NCI-H1092 (cell line): ENCODE measurements at regions not wholly inside any gene's neighbourhood (a gene's known extent, or its start where the extent isn't known, plus 50 kb on each side); places are given as distances from the start of the nearest gene placed in this dataset.

Experiments
- DNase-seq: peaks from one replicate; lab custom pipeline; 2025; lab: John Stamatoyannopoulos, UW

DNA sequence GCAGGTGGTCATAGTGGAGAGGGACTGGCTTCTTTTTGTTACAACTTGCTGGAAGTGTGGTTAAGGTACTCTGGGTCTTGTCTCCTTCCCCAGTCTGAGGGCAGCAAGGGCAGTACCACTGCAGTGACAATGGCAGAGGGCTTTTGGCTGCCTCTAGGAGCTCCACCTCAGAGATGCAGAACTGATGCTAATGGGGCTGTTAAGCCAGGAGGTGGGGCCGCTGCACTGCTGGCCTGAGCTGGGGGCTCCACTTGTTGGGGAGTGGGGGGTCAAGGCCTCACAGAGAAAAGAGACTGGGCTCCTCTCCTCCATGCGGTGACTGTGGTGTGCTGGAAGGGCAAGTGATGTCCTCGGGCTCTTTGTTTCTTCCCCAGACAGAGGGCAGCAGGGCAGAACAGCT lies 135.7 kb downstream of the DSEL start:
- DNase-seq, result no peak

DNA sequence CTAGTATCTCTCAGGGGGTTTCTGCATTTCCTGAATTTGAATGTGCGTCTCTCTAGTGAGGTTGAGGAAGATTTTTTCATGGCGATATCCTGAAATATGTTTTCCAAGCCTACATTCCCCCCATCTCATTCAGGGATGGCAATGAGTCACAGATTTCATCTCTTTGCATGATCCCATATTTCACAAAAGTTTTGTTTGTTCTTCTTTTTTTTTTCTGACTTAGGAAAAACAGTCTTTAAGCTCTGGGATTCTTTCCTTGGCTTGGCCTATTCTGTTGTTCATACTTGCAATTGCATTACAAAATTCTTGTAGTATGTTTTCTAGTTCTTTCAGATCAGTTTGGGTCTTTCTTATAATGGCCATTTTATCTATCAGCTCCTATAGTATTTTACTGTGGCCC lies 136.5 kb downstream of the DSEL start:
- no peak for DNase-seq

DNA sequence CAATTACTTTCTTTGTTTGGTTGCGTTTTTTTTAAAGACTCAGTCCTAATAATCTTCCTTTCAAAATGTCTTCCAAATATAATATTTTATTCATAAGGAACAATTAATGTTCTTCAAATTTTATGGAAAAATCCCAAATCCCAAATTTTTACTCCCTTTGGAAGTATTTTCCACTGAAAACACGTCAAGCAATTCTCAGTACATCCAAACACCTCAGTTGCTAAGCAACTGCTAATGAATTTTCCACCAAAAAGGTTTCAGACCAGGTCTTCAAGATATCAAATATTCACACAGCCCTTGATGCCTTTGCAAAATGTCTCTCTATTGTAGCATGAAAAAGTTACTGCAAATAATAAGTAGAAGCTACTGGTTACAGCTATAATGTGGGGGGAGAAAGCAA lies 140.1 kb downstream of the DSEL start:
- DNase-seq, result no peak

DNA sequence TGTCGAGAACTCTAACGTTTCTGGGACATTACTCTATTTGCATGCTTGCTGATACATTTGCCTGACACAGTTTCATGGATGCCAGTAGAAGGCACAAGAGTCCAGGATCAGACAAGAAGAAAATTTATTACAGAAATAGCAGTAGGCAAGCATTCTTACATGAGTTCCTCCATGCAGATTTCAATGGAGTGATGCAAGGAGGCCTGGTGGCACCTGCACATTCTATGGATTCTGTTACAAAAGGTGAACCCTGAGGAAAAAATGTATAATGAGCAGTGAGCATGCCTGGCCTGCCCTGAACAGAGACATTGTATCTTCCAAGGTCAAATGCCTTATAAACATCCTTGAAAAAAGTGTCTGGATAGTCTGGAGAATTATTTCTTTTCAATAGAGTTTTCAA lies 142.9 kb downstream of the DSEL start:
- no peak for DNase-seq

DNA sequence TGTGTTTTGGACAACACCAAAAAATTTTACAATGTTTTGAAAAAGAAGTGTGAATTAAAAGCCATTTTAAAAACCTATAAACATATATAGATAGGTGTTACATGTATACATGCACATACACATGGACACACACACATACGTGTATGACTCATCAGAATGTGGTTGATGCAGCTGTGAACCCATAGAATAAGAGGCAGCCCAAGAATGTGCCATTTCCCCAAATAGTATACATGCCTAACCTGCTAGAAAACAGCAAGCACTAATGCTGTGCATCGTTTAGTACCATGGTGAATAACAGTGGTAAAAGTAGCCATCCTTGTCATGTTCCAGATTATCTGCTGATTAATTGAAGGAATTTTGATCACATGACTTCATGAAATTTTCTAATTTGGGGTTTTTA lies 149.0 kb downstream of the DSEL start:
- no peak for DNase-seq

DNA sequence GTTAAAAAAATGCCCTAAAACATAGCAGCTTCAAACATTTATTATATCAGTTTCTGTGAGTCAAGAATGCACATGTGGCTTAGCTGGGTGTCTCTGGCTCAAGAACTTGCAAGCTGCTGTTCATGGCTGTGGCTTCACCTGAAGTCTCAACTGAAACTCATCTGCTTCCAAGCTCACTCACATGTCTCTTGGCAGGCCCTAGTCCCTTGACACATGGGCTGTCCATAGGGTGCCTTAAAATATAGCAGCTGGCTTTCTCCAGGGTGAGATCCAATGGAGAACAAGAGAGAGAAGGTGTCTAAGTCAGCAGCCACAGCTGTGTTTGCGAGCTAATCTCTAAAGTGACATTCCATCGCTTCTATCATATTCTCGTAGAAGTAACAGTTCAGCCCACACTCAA lies 152.8 kb downstream of the DSEL start:
- no peak for DNase-seq

DNA sequence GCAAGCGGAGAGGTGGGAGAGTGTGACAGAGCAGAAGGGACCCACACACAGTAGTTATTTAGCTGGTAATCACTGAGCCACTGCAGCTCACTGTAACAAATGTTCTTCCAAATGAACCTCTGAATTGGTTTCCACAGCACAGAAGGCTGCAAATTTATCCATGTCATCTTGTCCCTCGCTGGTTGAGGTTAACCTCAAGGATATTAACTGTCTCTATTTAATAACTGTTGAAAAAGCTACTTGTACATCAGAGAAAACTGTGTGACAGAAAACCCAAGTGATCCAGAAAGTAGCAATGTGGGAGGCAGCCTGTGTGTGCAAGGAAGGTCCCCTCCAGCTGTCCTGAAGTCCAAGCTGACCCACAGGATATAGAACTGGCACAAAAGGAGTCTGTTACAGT lies 153.6 kb downstream of the DSEL start:
- no peak for DNase-seq

DNA sequence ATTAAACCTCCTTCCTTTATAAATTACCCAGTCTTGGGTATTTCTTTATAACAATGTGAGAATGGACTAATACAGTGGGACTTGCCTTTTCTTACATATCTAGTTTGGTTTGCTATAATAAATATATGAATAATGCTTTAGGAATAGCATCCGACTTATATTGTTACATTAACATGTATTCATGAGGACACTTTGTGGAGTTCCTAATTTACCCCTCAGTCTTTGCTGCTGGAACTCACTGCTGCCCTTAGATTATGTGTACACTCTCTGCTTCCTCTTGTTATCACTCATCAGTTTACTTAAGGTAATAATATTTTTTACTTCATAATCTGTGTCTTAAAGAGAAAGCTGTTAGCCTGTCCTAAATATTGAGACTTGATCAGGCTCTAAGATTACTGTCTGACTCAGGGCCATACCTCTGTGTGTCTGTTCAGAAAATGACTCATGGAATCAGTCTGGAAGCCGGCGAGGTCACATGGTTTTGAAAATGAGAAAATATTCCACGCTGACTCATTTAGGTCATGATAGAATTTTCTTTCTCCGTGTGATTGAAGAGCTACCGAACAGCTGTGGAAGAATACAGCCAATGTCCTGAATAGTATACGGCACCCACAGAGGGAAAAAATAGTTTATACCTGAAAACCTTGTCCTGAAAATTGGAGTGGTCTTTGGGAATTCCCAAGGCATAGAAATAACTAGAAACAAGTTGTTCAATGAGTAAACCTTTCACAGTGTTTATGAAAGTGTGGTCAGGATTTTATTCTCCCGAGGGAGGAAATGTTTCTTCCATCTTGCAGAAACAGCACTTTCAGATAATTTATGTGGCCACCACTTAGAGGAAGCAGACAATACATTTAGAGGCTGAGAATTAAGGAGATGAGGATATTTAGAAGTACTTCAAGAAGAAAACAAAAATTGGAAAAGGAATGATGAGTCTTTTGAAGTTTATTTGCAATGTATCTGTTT lies 156.4 kb downstream of the DSEL start:
- DNase-seq, result no peak

DNA sequence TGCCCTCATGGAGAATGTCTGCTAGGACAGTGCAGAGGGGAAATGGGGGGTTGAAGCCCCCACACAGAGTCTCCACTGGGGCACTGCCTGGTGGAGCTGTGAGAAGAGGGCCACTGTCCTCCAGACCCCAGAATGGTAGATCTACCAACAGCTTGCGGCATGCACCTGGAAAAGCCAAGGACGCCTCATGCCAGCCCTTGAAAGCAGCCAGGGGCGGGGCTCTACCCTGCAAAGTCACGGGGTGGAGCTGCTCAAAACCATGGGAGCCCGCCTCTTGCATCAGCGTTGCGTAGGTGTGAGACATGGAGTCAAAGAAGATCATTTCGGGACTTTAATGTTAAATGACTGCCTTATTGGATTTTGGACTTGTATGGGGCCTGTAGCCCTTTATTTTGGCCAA lies 157.6 kb downstream of the DSEL start:
- DNase-seq, result no peak

DNA sequence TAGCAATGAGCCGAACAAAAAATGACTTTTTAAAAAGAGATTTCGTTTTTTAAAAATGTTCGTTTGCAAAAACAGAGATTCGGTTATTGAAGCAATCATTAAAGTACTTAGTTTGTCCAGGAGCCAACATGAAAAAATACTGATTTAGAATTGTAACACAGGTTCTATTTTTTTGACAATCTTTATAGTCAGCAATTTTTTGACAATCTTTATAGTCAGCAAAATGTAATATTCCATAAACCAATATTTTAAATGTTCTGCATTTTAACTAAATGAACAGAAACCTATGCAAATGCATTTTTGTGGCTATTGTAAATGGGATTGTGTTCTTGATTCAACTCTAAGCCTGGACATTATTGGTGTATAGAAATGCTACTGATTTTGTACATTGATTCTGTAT lies 161.8 kb downstream of the DSEL start:
- DNase-seq, result no peak

DNA sequence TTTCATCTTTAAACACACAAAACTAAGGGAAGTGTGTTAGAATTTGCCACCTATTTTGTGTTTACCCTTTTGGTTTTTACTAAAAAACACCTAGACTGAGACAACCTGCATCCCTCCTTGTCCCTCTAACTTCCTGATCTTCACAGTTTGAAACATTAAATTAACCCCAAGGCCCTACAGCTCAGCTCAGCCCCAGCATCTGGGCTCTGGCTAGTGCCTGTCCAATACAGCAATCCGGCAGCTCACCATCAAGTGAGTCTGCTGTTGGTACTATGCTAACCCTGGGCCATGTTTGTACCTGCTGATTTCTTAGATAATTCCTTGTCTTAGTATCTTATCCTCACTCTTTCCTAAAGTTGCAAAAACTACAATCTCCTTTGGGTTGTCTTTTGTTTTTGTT lies 162.4 kb downstream of the DSEL start:
- DNase-seq, result no peak

DNA sequence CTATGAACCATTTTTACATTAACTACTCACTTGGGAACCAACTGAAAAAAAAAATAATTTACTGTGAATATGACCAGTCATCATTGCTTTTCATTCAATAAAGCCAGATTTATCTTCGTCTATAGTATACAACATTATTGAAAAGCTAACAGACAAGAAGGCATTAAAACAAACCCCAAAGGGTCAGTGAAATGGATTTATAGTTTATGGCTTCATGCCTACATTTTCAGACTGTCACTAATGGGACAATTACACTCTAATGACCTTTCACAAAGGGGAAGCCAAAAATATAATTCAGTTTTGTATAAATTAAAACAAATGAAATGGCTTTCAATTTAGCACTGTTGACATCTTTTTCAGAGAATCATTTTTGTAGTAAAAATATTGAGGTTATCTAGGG lies 169.1 kb downstream of the DSEL start:
- no peak for DNase-seq

DNA sequence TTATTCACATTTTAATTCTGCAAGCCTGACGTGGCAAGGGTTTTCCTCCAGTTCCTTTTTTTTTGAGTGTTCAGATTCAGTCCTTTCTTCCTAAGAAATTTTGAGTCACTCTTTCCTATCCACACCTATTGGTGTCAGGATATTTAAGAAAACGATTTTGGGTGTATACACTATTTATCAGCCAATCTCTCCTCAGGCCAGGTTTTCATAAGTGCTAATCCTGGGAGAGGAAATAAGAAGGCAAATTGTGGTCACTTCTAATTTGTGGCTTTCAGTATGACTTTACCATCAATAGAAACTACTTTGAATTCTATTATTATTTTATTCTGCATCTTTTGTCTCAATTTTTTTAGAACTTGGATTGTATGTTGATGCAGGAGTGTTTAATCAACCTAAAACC lies 174.4 kb downstream of the DSEL start:
- DNase-seq, result no peak

DNA sequence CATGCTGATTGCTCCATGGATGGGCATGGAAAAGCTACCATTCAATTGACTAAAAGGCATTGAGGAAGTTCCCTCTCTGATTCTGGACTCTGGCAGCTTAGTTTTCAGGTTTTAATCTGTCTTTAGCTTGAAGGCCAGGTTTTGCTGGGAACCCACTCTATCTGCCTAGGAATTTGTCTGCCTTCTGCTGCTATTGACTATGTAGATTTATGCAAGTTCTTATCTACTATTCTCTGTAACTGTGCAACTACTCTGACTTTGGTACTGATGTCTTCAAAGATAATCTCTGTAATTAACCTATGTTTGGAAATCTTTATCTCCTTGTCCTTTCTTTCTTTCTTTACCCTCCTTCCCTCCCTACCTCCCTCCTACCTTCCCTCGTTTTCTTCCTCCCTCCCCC lies 178.8 kb downstream of the DSEL start:
- no peak for DNase-seq

DNA sequence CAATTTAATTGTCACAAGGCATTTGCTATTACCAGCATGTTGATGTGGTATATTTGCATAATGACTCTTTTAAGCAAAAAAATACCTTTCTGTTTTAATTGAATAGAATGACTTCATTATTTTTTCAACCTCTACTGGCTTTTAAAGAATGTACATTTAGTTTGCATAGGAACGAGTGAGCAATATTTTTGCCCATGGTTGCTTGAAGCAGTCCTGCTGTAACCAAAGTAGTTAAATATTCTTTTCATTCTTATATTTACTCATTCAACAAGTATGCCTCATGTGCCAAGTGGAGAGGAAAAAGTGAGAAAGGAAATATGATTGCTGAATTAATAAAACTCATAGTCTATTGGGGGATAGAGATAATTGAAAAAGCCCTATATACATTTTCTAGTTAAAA lies 184.7 kb downstream of the DSEL start:
- no peak for DNase-seq

DNA sequence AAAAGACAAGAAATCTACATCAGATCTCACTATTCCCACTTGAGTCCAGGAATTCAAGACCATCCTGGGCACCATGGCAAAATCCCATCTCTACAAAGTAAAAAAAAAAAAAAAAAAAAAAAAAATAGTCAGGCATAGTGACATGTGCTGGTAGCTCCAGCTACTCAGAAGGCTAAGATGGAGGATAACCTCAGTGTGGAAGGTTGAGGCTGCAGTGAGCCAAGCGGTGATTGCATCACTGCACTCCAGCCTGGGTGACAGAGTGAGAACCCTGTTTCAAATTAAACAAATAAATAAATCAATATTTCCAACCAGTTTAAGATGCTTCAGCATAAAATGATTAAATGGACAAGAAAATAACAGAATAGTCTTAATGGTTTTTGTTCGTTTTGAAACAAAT lies 197.4 kb downstream of the DSEL start:
- DNase-seq, result no peak

DNA sequence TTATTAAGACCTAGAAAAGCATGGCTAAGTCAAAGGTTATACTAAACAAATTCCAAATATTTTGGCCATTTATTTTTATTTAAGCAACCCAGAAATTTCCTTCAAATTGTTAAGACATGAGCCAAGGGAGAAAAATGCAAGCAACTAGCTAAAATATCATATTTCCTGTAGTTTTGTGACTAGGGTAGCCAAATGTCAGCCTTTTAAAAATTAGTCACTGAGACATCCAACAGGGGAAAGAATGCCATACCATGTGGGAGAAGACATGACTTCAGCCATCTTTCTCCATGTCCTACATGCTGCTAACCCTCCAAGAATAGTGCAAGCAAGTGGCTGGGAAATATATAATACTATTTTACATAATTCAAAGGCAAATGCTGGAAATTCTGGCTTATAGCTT lies 197.9 kb downstream of the DSEL start:
- no peak for DNase-seq

DNA sequence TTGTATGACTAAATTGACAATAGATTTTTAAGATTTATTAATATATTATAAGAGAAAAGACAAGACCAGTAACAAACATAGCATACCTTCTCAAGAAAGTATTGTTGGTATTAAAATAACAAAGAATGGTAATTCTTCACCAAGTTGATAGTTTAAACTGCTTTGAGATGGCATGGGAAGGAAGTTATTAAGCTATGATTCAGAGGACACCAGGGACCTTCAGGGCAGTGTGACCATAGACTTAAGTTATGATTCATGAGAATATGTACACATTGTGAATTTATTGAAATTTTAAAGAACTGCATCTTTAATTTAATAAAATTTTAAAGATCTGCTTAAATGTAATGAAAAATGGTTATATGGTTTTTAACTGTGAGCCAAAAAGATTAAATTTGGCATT lies 205.7 kb downstream of the DSEL start:
- no peak for DNase-seq

DNA sequence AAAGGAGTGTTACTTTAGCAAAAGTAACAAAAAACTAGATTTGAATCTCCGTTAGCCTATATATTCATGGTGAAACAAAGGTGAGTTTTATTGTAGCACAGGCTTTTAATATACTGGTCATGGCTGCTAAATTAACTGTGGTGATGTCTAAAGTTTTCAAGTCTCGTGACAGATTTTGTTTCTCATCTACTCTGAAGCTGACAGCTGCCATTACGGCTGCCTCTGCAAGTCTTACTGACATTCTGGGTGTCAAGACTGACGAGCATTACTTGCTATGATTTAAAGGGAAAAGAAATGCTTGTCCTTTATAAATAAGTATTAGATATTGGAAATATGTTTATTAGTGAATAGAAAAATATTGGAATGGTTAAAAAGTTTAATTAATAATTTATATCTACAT lies 207.7 kb downstream of the DSEL start:
- DNase-seq, result no peak

DNA sequence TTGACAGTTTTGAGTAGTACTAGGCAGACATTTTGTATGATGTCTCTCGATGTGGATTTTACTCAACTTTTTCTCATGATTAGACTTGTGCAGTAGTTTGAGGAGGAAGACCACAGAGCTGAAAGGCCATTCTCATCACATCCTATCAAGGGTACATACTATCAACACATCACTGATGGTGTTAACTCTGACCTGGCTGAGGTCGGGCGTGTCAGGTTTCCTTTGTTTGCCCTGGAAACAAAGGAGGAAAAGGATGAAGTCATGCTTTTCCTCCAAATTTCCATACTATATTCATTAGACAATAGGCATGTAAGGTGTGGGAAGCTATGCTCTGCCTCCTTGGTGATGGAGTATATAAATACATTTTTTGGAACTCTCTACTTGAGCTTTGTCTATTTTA lies 211.1 kb downstream of the DSEL start:
- no peak for DNase-seq

DNA sequence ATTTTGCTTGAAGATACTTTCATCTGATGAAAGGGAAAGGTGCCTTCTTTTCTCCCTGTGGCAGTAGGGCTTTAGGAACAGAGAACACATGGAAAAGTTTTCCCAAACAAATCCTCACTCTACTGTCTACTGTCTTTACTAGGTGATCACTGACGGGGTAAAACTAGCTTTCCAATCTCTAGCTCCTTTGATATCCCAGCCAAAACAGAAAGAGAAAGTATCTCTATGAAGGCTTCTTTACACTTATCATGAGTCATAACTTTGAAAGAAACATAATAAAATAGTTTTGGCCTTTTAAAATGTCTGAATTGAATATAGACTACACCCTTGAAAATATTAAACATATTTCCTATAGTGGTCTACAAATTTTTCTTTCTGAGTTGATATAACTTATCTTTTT lies 214.5 kb downstream of the DSEL start:
- no peak for DNase-seq

DNA sequence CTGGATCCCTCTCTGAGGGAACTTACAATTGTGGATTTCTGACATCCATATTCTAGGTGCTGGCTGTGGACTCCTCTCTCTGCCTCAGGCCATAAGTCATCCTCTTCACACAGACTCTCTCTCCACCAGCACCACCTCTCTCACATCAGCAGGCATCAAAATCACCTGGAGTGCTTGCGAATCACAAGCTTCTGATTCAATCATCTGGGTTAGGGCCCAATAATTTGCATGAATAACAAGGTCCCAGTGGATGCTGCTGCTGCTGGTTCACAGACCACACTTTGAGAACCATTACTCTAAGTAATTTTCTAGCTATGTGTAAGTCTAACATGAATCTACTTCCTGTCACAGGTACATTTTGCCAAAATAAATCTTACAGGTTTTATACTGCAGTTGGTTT lies 214.9 kb downstream of the DSEL start:
- DNase-seq, result no peak

DNA sequence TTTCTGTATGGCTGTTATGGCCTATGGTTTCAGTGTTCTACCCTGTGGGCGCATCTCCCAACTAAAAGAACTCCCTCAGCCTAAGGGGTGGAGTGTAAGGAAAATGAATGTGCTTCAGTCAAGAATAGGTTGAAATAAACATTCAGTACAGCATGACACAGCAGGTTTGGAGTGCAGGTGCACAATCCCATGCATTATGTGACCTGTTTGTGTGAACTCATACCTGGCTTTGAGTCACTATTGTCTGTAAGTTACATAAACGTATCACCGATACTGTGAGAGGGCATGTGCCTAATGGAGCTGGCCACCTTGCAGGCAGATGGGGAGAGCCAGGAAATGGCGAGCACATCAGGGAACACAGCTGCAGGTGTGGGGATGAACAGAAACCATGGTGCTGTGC lies 216.0 kb downstream of the DSEL start:
- DNase-seq, result no peak

DNA sequence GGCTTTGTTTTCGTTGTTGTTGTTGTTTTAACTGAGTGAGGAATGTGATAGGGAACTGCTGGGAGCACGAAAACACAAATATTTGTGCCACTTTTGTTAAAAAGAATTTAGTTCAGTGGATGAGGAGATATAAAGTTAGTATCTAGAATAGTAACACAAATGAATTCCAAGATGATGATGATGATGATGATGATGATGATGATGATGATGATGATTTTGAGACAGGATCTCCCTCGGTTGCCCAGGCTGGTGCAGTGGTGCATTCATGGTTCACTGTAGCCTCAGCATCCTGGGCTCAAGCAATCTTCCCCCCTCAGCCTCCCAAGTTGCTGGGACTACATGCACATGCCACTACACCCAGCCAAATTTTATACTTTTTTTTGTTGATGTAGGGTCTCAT lies 223.7 kb downstream of the DSEL start:
- DNase-seq, result no peak
